ENCODE measurements at regions not wholly inside any gene's neighbourhood (a gene's known extent, or its start where the extent isn't known, plus 50 kb on each side); places are given as distances from the start of the nearest gene placed in this dataset.

GRCh38 chr12:93106910-93107309 is 177.8 kb upstream of the EEA1 start:
- TF ChIP-seq EZH2 (IDR thresholded peaks at IDR 0.05) (no peak), POLR2AphosphoS5 (IDR thresholded peaks at IDR 0.05; ENCODE audit: borderline replicate concordance, low read depth, low read length) (no peak)
